ENCODE measurements at regions not wholly inside any gene's neighbourhood (a gene's known extent, or its start where the extent isn't known, plus 50 kb on each side); places are given as distances from the start of the nearest gene placed in this dataset.

DNA sequence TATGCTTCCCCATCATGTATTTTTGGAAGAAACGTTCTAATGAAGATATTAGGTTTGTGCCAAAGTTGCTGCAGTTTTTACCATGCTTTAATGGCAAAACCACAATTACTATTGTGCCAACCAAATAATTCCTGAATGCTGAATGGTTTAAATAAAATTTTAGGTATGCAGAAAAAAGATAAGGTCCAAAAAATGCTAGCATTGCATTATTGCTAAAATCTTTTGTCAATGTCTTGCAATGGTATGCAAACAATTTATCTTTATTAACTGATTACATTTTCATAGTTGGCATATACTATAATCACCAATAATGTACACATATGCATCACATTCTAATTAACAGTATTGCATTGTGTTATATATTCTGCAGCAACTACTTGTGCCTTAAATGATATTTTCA, 1657.4 kb upstream of the IGFBP7 start:
- TF ChIP-seq POLR2A (IDR thresholded peaks at IDR 0.05) (no peak), EP300 (IDR thresholded peaks at IDR 0.05) (no peak)
- TF ChIP-seq, protein P1, sequence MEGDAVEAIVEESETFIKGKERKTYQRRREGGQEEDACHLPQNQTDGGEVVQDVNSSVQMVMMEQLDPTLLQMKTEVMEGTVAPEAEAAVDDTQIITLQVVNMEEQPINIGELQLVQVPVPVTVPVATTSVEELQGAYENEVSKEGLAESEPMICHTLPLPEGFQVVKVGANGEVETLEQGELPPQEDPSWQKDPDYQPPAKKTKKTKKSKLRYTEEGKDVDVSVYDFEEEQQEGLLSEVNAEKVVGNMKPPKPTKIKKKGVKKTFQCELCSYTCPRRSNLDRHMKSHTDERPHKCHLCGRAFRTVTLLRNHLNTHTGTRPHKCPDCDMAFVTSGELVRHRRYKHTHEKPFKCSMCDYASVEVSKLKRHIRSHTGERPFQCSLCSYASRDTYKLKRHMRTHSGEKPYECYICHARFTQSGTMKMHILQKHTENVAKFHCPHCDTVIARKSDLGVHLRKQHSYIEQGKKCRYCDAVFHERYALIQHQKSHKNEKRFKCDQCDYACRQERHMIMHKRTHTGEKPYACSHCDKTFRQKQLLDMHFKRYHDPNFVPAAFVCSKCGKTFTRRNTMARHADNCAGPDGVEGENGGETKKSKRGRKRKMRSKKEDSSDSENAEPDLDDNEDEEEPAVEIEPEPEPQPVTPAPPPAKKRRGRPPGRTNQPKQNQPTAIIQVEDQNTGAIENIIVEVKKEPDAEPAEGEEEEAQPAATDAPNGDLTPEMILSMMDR (IDR thresholded peaks at IDR 0.05) = no peak
- Histone ChIP-seq H3K27ac (no peak overlapping the region), H3K9me3 (no peaks in the 10 kb centered on the region), H3K4me3 (no peak overlapping the region), H3K36me3 (no peaks in the 10 kb centered on the region), H3K27me3 (no peaks in the 10 kb centered on the region), H3K4me1 (no peaks in the 10 kb centered on the region)
- DNase-seq (ENCODE audit: low spot score in 2 of 2) = no peak
- WGBS, 2 donors = 33 to 53% methylated on average over 1 of the region's 1 CpG

DNA sequence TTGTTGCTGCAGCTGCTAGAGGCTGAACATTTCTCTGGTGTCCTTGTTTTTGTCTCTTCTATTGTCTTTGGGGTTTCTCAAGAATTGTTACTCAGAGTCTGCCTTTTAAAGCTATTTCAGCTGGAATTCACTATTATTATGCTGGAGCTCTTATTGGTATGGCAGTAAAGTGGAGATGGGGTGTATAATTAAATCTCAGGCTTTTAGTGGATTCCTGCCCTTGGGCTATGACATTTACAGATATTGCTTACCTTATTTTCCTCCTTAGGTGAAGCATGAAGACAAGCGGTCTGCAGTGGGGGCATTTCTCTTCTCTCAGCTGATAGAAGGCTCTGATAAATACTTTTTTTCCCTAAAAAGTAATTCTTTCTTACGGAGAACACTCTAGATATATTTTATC, 1656.6 kb upstream of the IGFBP7 start:
- TF ChIP-seq EP300 (IDR thresholded peaks at IDR 0.05) (no peak), POLR2A (IDR thresholded peaks at IDR 0.05) (no peak)
- TF ChIP-seq, protein P1 (IDR thresholded peaks at IDR 0.05) = no peak
- 82 to 88% methylated on average over 2 of the region's 2 CpGs for WGBS, 2 donors
- no peak for DNase-seq (ENCODE audit: low spot score in 2 of 2)
- Histone ChIP-seq H3K4me3 (no peak overlapping the region), H3K27me3 (no peaks in the 10 kb centered on the region), H3K9me3 (no peaks in the 10 kb centered on the region), H3K27ac (no peak overlapping the region), H3K36me3 (no peaks in the 10 kb centered on the region), H3K4me1 (no peaks in the 10 kb centered on the region)

DNA sequence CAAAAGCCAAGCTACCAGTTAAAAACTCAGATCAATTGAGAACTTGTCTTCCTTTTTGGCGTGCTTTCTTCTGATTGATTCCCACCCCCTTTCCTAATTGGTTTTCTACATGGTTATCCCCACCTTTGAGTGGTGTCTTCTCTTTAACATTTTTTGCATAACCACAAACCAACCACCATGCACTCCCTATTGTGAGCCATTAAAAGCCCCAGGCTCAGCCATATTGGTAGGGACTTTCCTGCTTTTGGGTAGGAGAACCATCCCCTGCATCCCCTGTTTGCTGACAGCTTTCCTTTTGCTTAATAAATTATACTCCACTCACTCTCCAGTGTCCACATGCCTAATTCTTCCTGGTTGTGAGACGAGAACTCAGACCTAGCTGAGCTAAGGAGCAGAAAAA, 1651.4 kb upstream of the IGFBP7 start:
- H3K27ac ChIP-seq = no peak overlapping the region
- no peak overlapping the region for H3K4me3 ChIP-seq
- no peaks in the 10 kb centered on the region for H3K4me1 ChIP-seq
- 91 to 92% methylated on average over 2 of the region's 2 CpGs for WGBS, 2 donors
- no peaks in the 10 kb centered on the region for H3K36me3 ChIP-seq
- H3K27me3 ChIP-seq = no peaks in the 10 kb centered on the region
- no peak for DNase-seq (ENCODE audit: low spot score in 2 of 2)
- TF ChIP-seq, protein P1 (IDR thresholded peaks at IDR 0.05) = no peak
- no peaks in the 10 kb centered on the region for H3K9me3 ChIP-seq

DNA sequence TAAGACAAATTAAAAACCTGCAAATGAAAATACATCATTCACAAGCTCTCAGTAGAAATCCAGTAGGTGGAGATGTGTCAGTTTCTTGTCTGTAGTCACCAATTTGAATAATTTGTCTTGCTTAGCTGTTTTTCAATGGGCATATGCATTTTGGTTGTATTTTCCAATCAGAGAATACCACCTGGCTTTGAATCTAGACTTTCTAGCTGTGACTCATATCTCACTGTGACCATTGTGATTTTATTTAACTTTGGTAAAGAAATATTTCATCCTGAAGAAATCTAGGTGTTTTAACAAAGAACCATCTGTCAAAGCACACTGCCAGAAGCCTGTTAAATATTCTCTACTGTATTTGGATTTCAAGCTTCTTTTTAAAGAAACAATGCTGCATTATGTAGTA, 1650.6 kb upstream of the IGFBP7 start:
- no peaks in the 10 kb centered on the region for H3K27me3 ChIP-seq
- H3K27ac ChIP-seq = no peak overlapping the region
- no peaks in the 10 kb centered on the region for H3K9me3 ChIP-seq
- DNase-seq (ENCODE audit: low spot score in 2 of 2) = no peak
- H3K4me3 ChIP-seq = no peak overlapping the region
- H3K36me3 ChIP-seq = no peaks in the 10 kb centered on the region
- no peak for TF ChIP-seq POLR2A (IDR thresholded peaks at IDR 0.05)
- TF ChIP-seq, protein P1 (IDR thresholded peaks at IDR 0.05) = no peak
- no peak for TF ChIP-seq EP300 (IDR thresholded peaks at IDR 0.05)
- H3K4me1 ChIP-seq = no peaks in the 10 kb centered on the region

DNA sequence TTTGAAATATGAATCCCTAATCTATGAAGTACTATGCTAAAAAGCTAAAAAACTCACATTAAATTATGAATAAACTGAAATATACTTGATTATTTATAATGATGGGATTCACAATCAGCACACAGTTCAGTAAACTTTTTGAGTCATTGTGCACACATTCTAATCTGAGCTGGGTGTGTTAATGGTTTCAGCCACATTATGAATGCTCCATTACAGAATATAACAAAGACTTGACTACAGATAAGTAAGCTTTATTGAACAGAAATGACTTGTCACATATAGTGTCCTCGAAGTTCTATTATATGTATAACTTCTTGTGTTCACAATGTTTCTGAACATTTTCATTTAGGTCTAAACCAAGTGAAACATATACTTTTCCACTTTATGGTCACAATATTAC, 1649.9 kb upstream of the IGFBP7 start:
- Histone ChIP-seq H3K36me3 (no peaks in the 10 kb centered on the region), H3K4me1 (no peaks in the 10 kb centered on the region), H3K9me3 (no peaks in the 10 kb centered on the region), H3K4me3 (no peak overlapping the region), H3K27ac (no peak overlapping the region), H3K27me3 (no peaks in the 10 kb centered on the region)
- DNase-seq (ENCODE audit: low spot score in 2 of 2) = no peak
- WGBS, 2 donors = 52 to 53% methylated on average over 1 of the region's 1 CpG
- TF ChIP-seq EP300 (IDR thresholded peaks at IDR 0.05) (no peak), POLR2A (IDR thresholded peaks at IDR 0.05) (no peak)
- TF ChIP-seq, protein P1 (IDR thresholded peaks at IDR 0.05) = no peak
